Spinal cord (tissue), 9 donors: ENCODE measurements at regions not wholly inside any gene's neighbourhood (a gene's known extent, or its start where the extent isn't known, plus 50 kb on each side); places are given as distances from the start of the nearest gene placed in this dataset.

Experiments used
- DNase-seq, 6 donors: peaks; one replicate each; pipeline versions ENCODE4 v3.0.0 to v3.0.0-alpha.2; 2013 to 2015; ENCODE audit warnings: low spot score in 6 of 6, low read depth in 4 of 6
- H3K27ac ChIP-seq: one replicate; pipeline ENCODE4 v1.5.1; 2013; ENCODE audit warnings: low read depth, low read length, control low read depth
- H3K27me3 ChIP-seq: one replicate; pipeline ENCODE4 v1.6.1; 2013; ENCODE audit warnings: low read length; ENCODE audit not compliant: control insufficient read depth, insufficient read depth
- H3K36me3 ChIP-seq: one replicate; pipeline ENCODE4 v1.6.1; 2013; ENCODE audit warnings: low read length; ENCODE audit not compliant: control insufficient read depth, insufficient read depth
- H3K4me1 ChIP-seq: one replicate; pipeline ENCODE4 v1.6.1; 2013; ENCODE audit warnings: low read length; ENCODE audit not compliant: control insufficient read depth, insufficient read depth
- H3K4me3 ChIP-seq: one replicate; pipeline ENCODE4 v1.5.1; 2013; ENCODE audit warnings: low read depth, low read length, control low read depth
- H3K9me3 ChIP-seq: one replicate; pipeline ENCODE4 v1.6.1; 2013; ENCODE audit warnings: low read length; ENCODE audit not compliant: control insufficient read depth, insufficient read depth
- WGBS: methylation state at CpG from one replicate; pipeline ENCODE4 v1.1.5; 2013; ENCODE audit warnings: missing lambda C conversion rate; ENCODE audit not compliant: insufficient coverage; 5-methylcytosine and 5-hydroxymethylcytosine counted together
- donor health status: healthy.

DNA sequence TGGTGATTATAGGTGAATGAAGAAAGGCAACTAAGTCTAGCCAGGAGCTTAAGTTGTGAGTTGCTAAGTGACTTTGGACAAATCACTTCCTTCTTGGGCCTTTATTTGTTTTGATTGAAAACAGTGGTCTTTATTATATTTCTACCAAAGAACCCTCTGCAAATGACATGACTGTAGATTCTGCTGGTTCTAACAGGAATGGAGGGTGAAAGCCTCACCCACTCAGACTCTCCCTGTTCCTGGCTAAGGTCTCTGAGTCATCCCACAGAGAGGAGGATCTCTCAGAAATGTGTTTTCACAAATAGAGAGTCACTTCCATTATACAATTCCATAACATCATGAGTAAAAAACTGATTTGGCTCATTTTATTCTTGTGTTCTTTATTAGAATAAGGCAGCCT is 583.9 kb upstream of the LRRC4C start:
- DNase-seq = no peak
- Histone ChIP-seq H3K27ac (no peak overlapping the region), H3K4me1 (no peaks in the 10 kb centered on the region), H3K27me3 (no peaks in the 10 kb centered on the region), H3K9me3 (no peaks in the 10 kb centered on the region), H3K36me3 (no peaks in the 10 kb centered on the region), H3K4me3 (no peak overlapping the region)

DNA sequence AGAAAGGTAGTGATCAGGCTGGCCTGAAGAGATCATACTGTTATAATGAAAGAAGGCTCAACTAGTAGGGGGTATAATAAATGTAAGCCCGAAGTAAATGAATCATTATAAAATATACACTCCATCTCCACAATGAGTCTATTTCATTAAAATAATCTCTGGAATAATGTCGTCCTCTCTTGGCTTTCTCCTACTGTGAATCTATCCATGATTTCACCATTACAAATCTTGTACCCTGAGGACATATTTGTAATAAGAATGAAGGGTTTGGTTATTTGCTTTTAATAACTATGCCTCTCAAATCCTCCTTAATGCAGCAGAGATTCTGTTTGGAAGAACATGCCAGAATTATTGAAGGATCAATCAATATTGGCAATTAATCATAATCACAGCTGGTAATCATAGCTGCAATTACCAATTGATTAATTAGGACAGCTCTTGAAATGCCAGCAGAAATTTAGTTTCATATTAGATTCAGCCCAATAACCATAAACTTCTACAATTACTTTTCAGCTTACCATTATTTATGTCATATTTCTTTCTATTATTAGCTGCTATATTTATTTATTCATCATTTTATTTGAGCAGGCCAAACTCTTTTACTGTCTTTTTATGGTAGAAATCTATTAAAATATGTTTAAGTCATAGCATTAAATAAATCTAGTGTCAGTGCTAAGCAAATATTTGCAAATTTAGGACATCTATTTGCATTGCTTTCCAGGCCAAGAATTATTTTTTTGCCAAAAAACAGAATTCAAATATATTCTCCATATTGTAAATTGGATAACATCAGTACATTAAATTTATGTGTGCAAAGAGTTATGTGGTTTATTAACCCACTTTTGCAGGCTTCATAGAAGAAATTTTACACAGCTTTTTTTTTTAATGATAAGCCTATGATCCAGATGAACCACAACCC is 588.4 kb upstream of the LRRC4C start:
- Histone ChIP-seq H3K27ac (no peak overlapping the region), H3K4me1 (no peaks in the 10 kb centered on the region), H3K4me3 (no peak overlapping the region), H3K9me3 (no peaks in the 10 kb centered on the region), H3K36me3 (no peaks in the 10 kb centered on the region), H3K27me3 (no peaks in the 10 kb centered on the region)
- DNase-seq = peak in 1 of 6 donors; percentile 42
- no CpG with 5 or more reads among the region's 2 CpGs for WGBS

DNA sequence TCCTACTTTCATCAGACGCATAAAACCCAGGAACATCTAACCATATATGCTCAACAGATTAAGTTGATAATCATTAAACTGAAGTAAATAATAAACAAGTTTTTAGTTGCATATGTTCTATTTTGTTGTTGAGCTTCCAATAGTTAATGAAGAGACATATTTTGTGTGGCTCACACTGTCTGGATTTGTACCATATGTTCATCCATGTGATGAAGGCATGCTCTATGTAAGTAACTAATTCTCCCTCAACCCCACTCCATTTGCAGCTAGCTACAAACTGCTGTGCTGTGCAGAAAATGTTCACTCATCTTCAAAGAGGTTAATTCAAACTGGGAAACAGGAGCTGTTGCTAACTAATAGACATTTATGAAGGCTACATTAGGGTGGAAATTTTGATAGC is 589.7 kb upstream of the LRRC4C start:
- Histone ChIP-seq H3K27ac (no peak overlapping the region), H3K4me1 (no peaks in the 10 kb centered on the region), H3K4me3 (no peak overlapping the region), H3K36me3 (no peaks in the 10 kb centered on the region), H3K27me3 (no peaks in the 10 kb centered on the region), H3K9me3 (no peaks in the 10 kb centered on the region)
- no CpG with 5 or more reads among the region's 1 CpG for WGBS
- peak in 1 of 6 donors; percentile 71 for DNase-seq

DNA sequence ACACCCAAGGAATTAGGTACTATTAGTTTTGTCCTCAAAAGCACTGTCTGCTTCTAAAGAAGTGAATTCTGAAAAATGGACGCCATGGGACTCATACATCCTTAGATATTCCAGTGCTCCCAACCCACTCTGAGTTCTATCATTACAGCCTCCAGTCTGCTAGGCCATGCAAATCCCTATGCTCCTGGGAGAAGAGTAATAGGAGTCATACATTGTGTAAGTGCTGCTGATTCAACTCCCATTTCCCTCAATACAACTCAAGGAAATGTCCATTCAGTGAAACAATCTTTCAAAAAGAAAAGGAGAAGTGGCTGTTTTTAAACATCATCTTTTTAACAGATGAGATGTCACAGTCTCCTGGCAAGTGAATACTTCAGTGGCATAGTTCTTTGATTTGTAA is 590.2 kb upstream of the LRRC4C start:
- Histone ChIP-seq H3K9me3 (no peaks in the 10 kb centered on the region), H3K36me3 (no peaks in the 10 kb centered on the region), H3K27me3 (no peaks in the 10 kb centered on the region), H3K4me3 (no peak overlapping the region), H3K27ac (no peak overlapping the region), H3K4me1 (no peaks in the 10 kb centered on the region)
- no CpG with 5 or more reads among the region's 1 CpG for WGBS
- peak in 1 of 6 donors; percentile 35 for DNase-seq

DNA sequence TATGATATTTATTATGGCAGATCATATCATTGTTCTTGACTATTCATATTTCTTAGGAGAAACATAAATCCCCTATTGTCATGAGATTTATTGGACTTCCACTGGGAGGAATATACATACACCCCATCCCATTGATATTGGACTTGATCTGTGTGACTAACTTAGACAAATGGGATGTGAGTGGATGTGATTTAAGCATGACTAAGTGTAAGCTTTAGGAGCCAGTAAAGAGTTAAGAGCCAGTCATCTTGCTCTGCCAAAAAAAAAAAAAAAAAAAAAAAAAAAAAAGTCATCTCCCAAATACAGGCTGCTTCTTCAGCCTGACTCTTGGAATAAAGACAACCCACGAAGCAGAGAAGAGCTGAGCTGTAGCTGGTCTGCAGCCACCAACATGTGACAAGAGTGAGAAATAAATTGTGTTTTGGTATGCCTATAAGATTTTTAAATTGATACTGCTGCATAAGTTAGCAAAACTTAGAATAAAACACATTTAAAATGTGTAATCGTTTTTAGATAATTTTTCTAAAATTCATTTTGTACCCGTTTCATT is 595.0 kb upstream of the LRRC4C start:
- no peaks in the 10 kb centered on the region for H3K27me3 ChIP-seq
- no peak overlapping the region for H3K27ac ChIP-seq
- no peaks in the 10 kb centered on the region for H3K36me3 ChIP-seq
- H3K9me3 ChIP-seq = no peaks in the 10 kb centered on the region
- peak in 1 of 6 donors; percentile 86 for DNase-seq
- WGBS = 75% methylated on average over 1 of the region's 3 CpGs
- no peaks in the 10 kb centered on the region for H3K4me1 ChIP-seq
- H3K4me3 ChIP-seq = no peak overlapping the region

DNA sequence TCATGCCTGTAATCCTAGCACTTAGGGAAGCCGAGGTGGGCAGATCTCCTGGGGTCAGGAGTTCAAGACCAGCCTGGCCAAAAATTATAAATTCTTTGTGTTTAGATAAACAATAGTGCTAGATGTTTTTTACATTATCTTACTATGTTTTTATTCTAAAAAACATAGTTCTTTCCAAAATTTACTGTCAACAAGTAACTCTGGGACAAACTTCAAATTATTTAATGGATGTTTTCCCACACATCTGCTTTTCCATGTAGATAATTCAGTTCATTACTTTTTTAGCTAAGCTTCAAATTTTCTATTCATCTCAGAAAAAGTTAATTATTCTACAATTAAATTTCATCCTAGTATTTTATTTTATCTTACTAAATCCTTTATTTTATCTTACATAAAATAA is 596.2 kb upstream of the LRRC4C start:
- no peaks in the 10 kb centered on the region for H3K9me3 ChIP-seq
- no peak overlapping the region for H3K4me3 ChIP-seq
- no peak overlapping the region for H3K27ac ChIP-seq
- DNase-seq = no peak
- H3K36me3 ChIP-seq = no peaks in the 10 kb centered on the region
- no CpG with 5 or more reads among the region's 1 CpG for WGBS
- no peaks in the 10 kb centered on the region for H3K4me1 ChIP-seq
- H3K27me3 ChIP-seq = no peaks in the 10 kb centered on the region

DNA sequence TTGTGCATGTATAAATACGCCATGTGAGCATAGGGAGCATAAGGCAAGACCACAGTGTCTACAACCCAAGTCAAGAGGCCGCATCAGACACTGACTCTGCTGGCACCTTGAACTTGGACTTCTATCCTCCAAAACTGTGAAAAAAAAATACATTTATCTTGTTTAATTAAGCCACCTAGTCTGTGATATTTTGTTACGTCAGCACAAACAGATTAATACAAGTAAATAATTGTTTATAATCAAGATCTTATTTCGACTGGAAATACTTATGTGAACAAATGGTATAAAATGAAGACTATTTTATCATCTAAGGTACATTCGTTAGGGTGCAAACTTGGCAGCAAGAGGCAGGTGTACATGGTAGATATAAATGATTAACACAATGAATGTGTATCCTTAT is 599.3 kb upstream of the LRRC4C start:
- Histone ChIP-seq H3K27ac (no peak overlapping the region), H3K27me3 (no peaks in the 10 kb centered on the region), H3K36me3 (no peaks in the 10 kb centered on the region), H3K4me1 (no peaks in the 10 kb centered on the region), H3K4me3 (no peak overlapping the region), H3K9me3 (no peaks in the 10 kb centered on the region)
- WGBS = no CpG with 5 or more reads among the region's 5 CpGs
- DNase-seq = no peak

DNA sequence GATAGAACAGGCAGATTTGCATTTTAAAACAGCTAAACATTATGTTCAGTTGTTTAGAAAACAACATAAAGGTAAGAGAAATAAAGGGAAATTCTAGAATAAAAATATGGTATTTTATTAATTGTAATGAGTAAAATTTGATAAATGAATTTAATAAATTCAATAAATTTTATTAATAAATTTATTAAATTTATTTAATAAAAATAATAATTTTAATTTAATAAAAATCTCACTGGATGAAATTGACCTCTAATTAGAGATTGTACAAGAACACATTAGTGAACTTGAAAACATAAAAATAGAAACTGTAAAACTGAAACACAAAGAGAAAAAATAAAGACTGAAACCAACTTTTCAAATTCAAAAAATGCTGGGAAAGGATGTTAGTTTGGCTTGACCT is 605.7 kb upstream of the LRRC4C start:
- Histone ChIP-seq H3K4me3 (no peak overlapping the region), H3K27me3 (no peaks in the 10 kb centered on the region), H3K4me1 (no peaks in the 10 kb centered on the region), H3K36me3 (no peaks in the 10 kb centered on the region), H3K27ac (no peak overlapping the region), H3K9me3 (no peaks in the 10 kb centered on the region)
- DNase-seq = no peak

DNA sequence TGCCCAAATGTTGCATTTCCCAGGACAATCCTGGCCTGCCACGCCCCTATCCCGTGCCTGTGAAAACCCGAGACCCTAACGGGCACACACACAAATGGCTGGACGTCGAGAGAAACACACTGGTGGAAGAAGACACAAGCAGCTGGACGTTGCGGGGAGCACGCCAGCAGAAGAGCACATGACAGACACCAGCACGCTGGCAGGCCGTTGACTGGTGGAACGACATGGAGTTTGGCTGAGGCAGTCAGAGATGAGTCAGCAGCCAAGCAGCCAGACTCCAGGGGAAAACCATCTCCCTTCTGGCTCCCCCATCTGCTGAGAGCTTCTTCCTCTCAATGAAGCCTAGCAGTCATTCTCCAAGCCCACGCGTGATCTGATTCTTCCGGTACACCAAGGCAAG is 606.7 kb upstream of the LRRC4C start:
- 92% methylated on average over 15 of the region's 15 CpGs for WGBS
- no peaks in the 10 kb centered on the region for H3K36me3 ChIP-seq
- H3K4me3 ChIP-seq = no peak overlapping the region
- H3K4me1 ChIP-seq = no peaks in the 10 kb centered on the region
- H3K9me3 ChIP-seq = no peaks in the 10 kb centered on the region
- DNase-seq = peak in 1 of 6 donors; percentile 12
- no peak overlapping the region for H3K27ac ChIP-seq
- no peaks in the 10 kb centered on the region for H3K27me3 ChIP-seq

DNA sequence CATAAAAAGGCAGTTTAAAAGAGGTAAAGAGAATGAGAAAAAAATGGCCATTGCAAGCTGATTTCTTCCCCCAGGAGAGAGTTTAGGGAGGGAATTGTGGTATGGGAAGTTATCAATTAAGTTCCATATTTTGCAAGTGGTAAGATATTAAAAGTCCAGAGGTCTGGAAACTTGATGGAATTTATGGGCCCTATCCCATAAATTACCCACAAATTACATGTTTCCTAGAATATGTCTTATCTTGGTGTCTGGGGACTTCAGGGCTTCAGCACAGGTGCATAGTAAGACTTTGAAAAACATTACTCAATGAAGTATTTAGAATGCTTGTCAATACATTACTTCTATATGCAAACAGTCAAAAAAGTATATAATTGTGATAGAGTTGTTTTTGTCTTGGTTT is 614.9 kb upstream of the LRRC4C start:
- Histone ChIP-seq H3K9me3 (no peaks in the 10 kb centered on the region), H3K27ac (no peak overlapping the region), H3K4me3 (no peak overlapping the region), H3K27me3 (no peaks in the 10 kb centered on the region), H3K36me3 (no peaks in the 10 kb centered on the region), H3K4me1 (no peaks in the 10 kb centered on the region)
- DNase-seq = no peak
